ENCODE measurements at regions not wholly inside any gene's neighbourhood (a gene's known extent, or its start where the extent isn't known, plus 50 kb on each side); places are given as distances from the start of the nearest gene placed in this dataset.
"Not testable (repeated sequence)": the region's sequence is repeated elsewhere in the genome, so short reads cannot be mapped to it uniquely, and the experiment has no call there.

DNA sequence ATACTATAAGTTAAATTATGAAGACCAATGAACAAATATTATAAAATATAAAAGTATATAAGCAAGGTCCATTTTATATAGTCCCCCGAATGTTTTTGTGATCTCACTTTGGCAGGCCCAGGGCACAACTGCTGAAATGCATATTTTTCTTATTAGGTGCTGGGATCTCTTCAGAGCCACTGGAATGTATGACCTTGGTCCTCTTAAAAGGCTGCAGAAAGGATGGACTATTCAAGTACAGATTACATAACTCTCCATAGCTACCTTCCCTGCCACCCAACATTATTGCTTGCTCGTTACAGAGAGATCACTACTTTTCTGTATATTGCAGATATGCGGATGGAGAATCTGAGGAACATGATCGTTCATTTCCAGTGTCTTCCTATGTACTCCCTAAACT is 925.6 kb upstream of the CELF4 start (continued):
- no peak for TF ChIP-seq TBP (IDR thresholded peaks at IDR 0.05; ENCODE audit: low read depth, low read length)
- no peak for TF ChIP-seq RNF2 (IDR thresholded peaks at IDR 0.05; ENCODE audit: borderline replicate concordance, low read depth, low read length, missing control alignments, poor library complexity, severe bottlenecking)

- DNase-seq (ENCODE audit: low read depth in 1 of 2, low spot score in 2 of 2), result not testable (repeated sequence)
- POLR2A ChIA-PET (ENCODE audit: partially characterized antibody), result interaction anchor here (0.7 kb wide), 1 partner anchor 9 kb away, joined by 4 read pairs; no protein-coding TSS in a partner anchor
These were observed 924.1 kb upstream of the CELF4 start for GRCh38 chr18:38489721-38490120.

More at GRCh38 chr18:38489721-38490120, 924.1 kb upstream of the CELF4 start:
- H3K9me3 ChIP-seq (ENCODE audit: insufficient read depth in 2 of 2, low read depth in 1 of 2, low read length in 1 of 2); H2AFZ ChIP-seq (ENCODE audit: low read length); H3K23me2 ChIP-seq (ENCODE audit: low read depth, low read length); H3K4me1 ChIP-seq (replicated peaks in 1 of 4; ENCODE audit: control insufficient read depth in 3 of 4, insufficient read depth in 4 of 4, low read length in 3 of 4); H2BK20ac ChIP-seq (ENCODE audit: low read length); H4K8ac ChIP-seq (ENCODE audit: extremely low read depth, insufficient read depth, low read length); H2AK5ac ChIP-seq (ENCODE audit: low read depth, low read length); H3K9ac ChIP-seq (replicated peaks in 1 of 4; ENCODE audit: extremely low read depth in 1 of 4, low read depth in 3 of 4, low read length in 3 of 4); H3K23ac ChIP-seq (ENCODE audit: insufficient read length); H3K4ac ChIP-seq (replicated peaks; ENCODE audit: insufficient read length, low read depth, low read length); H3K27me3 ChIP-seq (replicated peaks in 1 of 4; ENCODE audit: control insufficient read depth in 3 of 4, extremely low read depth in 1 of 4, insufficient read depth in 3 of 4, low read length in 3 of 4); H4K5ac ChIP-seq (ENCODE audit: insufficient read length, low read depth, low read length); H3K56ac ChIP-seq (replicated peaks; ENCODE audit: insufficient read length, low read depth, low read length); H3K27ac ChIP-seq (ENCODE audit: low read depth, low read length); H2BK5ac ChIP-seq (ENCODE audit: low read depth, low read length); H2BK120ac ChIP-seq (replicated peaks; ENCODE audit: low read depth, low read length); H2BK12ac ChIP-seq (ENCODE audit: low read depth, low read length); H4K91ac ChIP-seq (replicated peaks; ENCODE audit: insufficient read length, low read length); H4K20me1 ChIP-seq (replicated peaks in 1 of 2; ENCODE audit: control insufficient read depth in 1 of 2, insufficient read depth in 2 of 2, low read length in 2 of 2); H3K4me3 ChIP-seq (ENCODE audit: extremely low read depth in 1 of 4, insufficient read depth in 2 of 4, low read depth in 3 of 4, low read length in 4 of 4); H2BK15ac ChIP-seq (ENCODE audit: low read length); H3K36me3 ChIP-seq (ENCODE audit: control insufficient read depth in 2 of 4, insufficient read depth in 4 of 4, low read length in 3 of 4); H3K79me1 ChIP-seq (ENCODE audit: low read depth, low read length); H3K4me2 ChIP-seq (ENCODE audit: insufficient read depth in 1 of 2, low read depth in 2 of 2, low read length in 2 of 2); H3K14ac ChIP-seq (ENCODE audit: insufficient read length); H3K18ac ChIP-seq (ENCODE audit: extremely low read depth, low read length); FAIRE-seq; H3K79me2 ChIP-seq (ENCODE audit: control insufficient read depth in 1 of 2, insufficient read depth in 2 of 2, low read length in 2 of 2): not testable (repeated sequence)
- WGBS, 2 experiments (ENCODE audit: extremely low coverage in 1 of 2, insufficient coverage in 1 of 2, insufficient read length in 1 of 2, insufficient replicate concordance in 2 of 2, low coverage in 1 of 2, low lambda C conversion rate in 2 of 2, missing lambda C conversion rate in 1 of 2), result 74% methylated on average over 8 of the region's 8 CpGs; no CpG with 5 or more reads in 1 of the 2 experiments
- CTCF ChIA-PET (ENCODE audit: partially characterized antibody), result interaction anchor here (0.6 to 0.7 kb wide), 2 partner anchors 464 to 1310 kb away, joined by 3 to 5 read pairs; no protein-coding TSS in a partner anchor

All from H1 (cell line).